ENCODE measurements at regions not wholly inside any gene's neighbourhood (a gene's known extent, or its start where the extent isn't known, plus 50 kb on each side); places are given as distances from the start of the nearest gene placed in this dataset.

- TF ChIP-seq, protein P1, sequence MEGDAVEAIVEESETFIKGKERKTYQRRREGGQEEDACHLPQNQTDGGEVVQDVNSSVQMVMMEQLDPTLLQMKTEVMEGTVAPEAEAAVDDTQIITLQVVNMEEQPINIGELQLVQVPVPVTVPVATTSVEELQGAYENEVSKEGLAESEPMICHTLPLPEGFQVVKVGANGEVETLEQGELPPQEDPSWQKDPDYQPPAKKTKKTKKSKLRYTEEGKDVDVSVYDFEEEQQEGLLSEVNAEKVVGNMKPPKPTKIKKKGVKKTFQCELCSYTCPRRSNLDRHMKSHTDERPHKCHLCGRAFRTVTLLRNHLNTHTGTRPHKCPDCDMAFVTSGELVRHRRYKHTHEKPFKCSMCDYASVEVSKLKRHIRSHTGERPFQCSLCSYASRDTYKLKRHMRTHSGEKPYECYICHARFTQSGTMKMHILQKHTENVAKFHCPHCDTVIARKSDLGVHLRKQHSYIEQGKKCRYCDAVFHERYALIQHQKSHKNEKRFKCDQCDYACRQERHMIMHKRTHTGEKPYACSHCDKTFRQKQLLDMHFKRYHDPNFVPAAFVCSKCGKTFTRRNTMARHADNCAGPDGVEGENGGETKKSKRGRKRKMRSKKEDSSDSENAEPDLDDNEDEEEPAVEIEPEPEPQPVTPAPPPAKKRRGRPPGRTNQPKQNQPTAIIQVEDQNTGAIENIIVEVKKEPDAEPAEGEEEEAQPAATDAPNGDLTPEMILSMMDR (IDR thresholded peaks at IDR 0.05): no peak
These were observed 515.3 kb downstream of the JRKL start for GRCh38 chr11:96905143-96905542.

DNA sequence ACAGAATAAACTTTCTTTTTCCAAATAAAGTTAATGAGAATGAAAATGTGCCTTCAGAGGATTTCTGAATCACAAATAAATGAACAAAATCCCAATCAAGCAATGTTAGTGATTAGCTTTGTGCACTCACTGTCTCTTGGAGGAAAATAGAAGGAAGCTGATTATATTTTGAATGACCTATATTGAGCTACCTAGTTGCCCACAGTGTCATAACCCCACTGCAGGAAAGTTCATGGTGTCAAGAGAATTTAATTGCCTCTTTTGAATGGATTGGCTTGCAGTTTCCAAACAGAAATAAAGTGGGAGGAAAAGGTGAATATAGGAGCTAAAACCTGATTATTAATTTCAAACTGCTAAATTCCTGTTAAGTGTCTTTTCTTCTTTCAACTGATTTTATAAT, 515.9 kb downstream of the JRKL start:
- TF ChIP-seq, protein P1 (IDR thresholded peaks at IDR 0.05): no peak

- TF ChIP-seq, protein P1 (IDR thresholded peaks at IDR 0.05): no peak
These were observed 516.7 kb downstream of the JRKL start for GRCh38 chr11:96906476-96906875.

DNA sequence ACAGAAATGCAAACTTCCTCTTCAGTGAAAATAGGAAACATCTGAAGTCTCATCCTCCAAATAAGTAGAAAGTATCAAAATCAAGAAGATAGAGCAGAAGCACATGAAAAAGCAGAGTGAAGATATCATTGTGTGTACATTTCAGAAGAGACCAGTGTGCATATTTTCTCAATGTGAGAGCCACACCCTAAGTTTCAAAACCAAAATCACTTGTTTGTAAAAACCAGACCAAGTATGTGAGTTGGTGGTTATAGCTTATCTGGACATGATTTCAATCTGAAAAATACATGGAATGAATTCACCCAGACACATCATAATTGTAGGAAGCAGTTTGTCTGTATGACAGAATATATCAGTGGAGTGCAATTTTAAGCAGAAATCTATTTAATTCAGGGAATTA, 536.0 kb downstream of the JRKL start:
- TF ChIP-seq, protein P1 (IDR thresholded peaks at IDR 0.05): no peak

GRCh38 chr11:96940227-96940626, 550.4 kb downstream of the JRKL start:
- TF ChIP-seq, protein P1 (IDR thresholded peaks at IDR 0.05): no peak

- TF ChIP-seq, protein P1 (IDR thresholded peaks at IDR 0.05): no peak
These were observed 553.0 kb downstream of the JRKL start for GRCh38 chr11:96942855-96943254.

- TF ChIP-seq, protein P1 (IDR thresholded peaks at IDR 0.05): peak; percentile 31; the same call in 1 of the 2 replicates
These were observed 554.2 kb downstream of the JRKL start for GRCh38 chr11:96943970-96944369.

DNA sequence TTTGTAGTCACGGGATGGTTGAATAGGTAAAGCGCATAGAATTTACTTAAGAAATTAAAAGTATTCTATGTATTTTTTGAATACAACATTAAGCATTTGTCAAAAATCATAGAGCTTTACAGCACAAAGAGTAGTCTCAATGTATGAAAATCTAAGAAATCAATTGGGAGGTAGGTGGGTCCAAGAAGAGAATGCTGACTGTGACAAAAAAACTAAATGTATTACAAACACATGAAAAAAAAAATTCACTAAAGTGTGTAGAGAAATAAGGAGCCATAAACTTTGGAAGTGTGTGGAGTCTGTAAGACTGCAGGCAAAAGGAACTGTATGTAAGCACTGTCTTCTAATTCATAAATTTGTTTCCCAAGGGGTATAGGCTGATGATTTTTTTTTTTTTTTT, 558.3 kb downstream of the JRKL start:
- TF ChIP-seq, protein P1 (IDR thresholded peaks at IDR 0.05): no peak
